Esophagus muscularis mucosa (tissue), 4 donors: ENCODE measurements at regions not wholly inside any gene's neighbourhood (a gene's known extent, or its start where the extent isn't known, plus 50 kb on each side); places are given as distances from the start of the nearest gene placed in this dataset.

ENCODE experiments used
- DNase-seq: peaks from one replicate; pipeline ENCODE4 v3.0.0-alpha.2; 2017; ENCODE audit errors: extremely low spot score
- H3K27ac ChIP-seq, 4 donors: fragments of 200-600 bp; sonication (generic); replicated peaks in 1 of 4; 1 replicate in 3 of 4; 2 replicates in 1 of 4; pipeline ENCODE4 v1.5.1; 2016 to 2019; ENCODE audit warnings: mild to moderate bottlenecking in 1 of 4
- H3K27me3 ChIP-seq, 4 donors: fragments of 200-600 bp; sonication (generic); one replicate each; pipeline versions ENCODE4 v1.5.1 to v1.6.0; 2016 to 2019
- H3K36me3 ChIP-seq, 4 donors: fragments of 200-600 bp; sonication (generic); one replicate each; pipeline ENCODE4 v1.5.1; 2016 to 2019
- H3K4me1 ChIP-seq, 4 donors: fragments of 200-600 bp; sonication (generic); one replicate each; pipeline ENCODE4 v1.5.1; 2016 to 2019
- H3K4me3 ChIP-seq, 4 donors: fragments of 200-600 bp; sonication (generic); 1 replicate in 2 of 4; 2 replicates in 2 of 4; pipeline ENCODE4 v1.5.1; 2016 to 2019; ENCODE audit warnings: mild to moderate bottlenecking in 4 of 4, moderate library complexity in 1 of 4
- H3K9me3 ChIP-seq, 4 donors: fragments of 200-600 bp; sonication (generic); 1 replicate in 3 of 4; 2 replicates in 1 of 4; pipeline ENCODE4 v1.5.1; 2016 to 2019
- EP300 ChIP-seq: sonication (generic); formaldehyde crosslinking; IDR thresholded peaks from one replicate; pipeline ENCODE4 v1.6.1; 2017; ENCODE audit warnings: antibody characterized with exemption
- POLR2A ChIP-seq: fragments of 450-650 bp; IDR thresholded peaks from one replicate; pipeline ENCODE4 v1.6.1; 2017; ENCODE audit warnings: antibody characterized with exemption, moderate library complexity, mild to moderate bottlenecking, low read depth
- POLR2AphosphoS5 ChIP-seq, 2 donors: sonication (generic); formaldehyde crosslinking; IDR thresholded peaks; one replicate each; pipeline ENCODE4 v1.6.1; 2017; ENCODE audit warnings: antibody characterized with exemption in 2 of 2
- WGBS: methylation state at CpG from one replicate; pipeline ENCODE4 v1.1.5; 2018; 5-methylcytosine and 5-hydroxymethylcytosine counted together
- intact Hi-C: fragments of 100-400 bp; cut with DNase I; formaldehyde crosslinking; loops from one replicate; pipeline ENCODE4 v1.15.1; 2023
- TF ChIP-seq, protein P1 (sequence below), 3 experiments: fragments of 200-600 bp in 2 of 3; fragments of 450-650 bp in 1 of 3; sonication (generic) in 2 of 3; IDR thresholded peaks; one replicate each; pipeline ENCODE4 v1.5.1; 2017 to 2019; ENCODE audit warnings: antibody characterized with exemption in 3 of 3, mild to moderate bottlenecking in 2 of 3, moderate library complexity in 1 of 3

DNA sequence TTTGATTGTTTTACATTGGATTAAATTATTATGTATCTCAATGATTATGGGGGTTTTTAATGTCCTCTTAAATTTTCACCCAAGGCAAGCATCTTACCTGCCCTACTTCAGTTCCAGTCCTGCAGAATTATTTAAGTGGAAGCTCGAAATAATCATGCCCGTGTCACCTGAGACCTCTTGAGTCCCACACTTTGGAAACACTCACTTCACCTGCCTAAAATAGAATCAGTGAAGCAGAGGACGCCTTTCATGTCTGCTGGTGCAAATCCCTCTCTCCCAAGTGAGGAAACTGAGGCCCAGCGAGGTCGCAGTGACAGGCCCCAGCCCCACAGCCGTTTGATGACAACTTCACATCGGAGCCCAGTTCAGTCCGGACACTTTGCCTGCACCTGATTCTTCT, 284.6 kb downstream of the C16orf95 start:
- WGBS: 61% methylated on average over 8 of the region's 8 CpGs
- TF ChIP-seq POLR2AphosphoS5 (IDR thresholded peaks at IDR 0.05) (no peak), EP300 (no peak), POLR2A (no peak)
- TF ChIP-seq, protein P1, sequence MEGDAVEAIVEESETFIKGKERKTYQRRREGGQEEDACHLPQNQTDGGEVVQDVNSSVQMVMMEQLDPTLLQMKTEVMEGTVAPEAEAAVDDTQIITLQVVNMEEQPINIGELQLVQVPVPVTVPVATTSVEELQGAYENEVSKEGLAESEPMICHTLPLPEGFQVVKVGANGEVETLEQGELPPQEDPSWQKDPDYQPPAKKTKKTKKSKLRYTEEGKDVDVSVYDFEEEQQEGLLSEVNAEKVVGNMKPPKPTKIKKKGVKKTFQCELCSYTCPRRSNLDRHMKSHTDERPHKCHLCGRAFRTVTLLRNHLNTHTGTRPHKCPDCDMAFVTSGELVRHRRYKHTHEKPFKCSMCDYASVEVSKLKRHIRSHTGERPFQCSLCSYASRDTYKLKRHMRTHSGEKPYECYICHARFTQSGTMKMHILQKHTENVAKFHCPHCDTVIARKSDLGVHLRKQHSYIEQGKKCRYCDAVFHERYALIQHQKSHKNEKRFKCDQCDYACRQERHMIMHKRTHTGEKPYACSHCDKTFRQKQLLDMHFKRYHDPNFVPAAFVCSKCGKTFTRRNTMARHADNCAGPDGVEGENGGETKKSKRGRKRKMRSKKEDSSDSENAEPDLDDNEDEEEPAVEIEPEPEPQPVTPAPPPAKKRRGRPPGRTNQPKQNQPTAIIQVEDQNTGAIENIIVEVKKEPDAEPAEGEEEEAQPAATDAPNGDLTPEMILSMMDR (IDR thresholded peaks at IDR 0.05): no peak
- H3K4me3 ChIP-seq: no peak overlapping the region
- no peaks in the 10 kb centered on the region for H3K9me3 ChIP-seq
- peaks cover 0 to 39% (median 0%) of the 10 kb centered on the region in 4 donors for H3K27me3 ChIP-seq
- no peak overlapping the region for H3K27ac ChIP-seq
- no peaks in the 10 kb centered on the region for H3K36me3 ChIP-seq
- intact Hi-C loops: no loop called here
- peaks cover 0 to 14% (median 1%) of the 10 kb centered on the region in 4 donors for H3K4me1 ChIP-seq
- DNase-seq: no peak

DNA sequence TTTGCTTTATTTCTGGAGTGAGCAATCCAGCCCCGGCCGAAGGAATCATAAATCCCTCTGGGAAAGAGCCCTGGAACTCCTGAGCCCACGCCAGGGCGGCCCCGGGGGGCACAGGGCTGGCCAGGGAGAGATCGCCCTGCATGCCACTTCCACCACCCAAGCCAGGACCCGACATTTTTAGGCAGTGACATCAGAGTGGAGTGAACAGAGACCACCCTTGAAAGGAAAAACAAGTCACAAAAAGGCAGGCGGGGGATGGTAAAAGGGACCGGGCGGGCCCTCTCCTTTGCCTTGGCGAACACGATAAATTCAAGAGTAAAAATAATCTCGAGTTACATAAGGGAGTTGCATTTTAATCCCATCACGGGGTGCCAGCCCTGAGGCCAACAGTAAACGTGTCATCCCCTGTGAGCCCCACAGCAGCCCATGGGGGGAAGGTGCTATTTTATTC, 284.1 kb downstream of the C16orf95 start:
- peaks cover 0 to 14% (median 1%) of the 10 kb centered on the region in 4 donors for H3K4me1 ChIP-seq
- WGBS: 64% methylated on average over 15 of the region's 15 CpGs
- DNase-seq: no peak
- intact Hi-C loops: no loop called here
- H3K36me3 ChIP-seq: no peaks in the 10 kb centered on the region
- no peak overlapping the region for H3K27ac ChIP-seq
- no peak overlapping the region for H3K4me3 ChIP-seq
- no peaks in the 10 kb centered on the region for H3K9me3 ChIP-seq
- H3K27me3 ChIP-seq: peaks cover 0 to 36% (median 0%) of the 10 kb centered on the region in 4 donors
- TF ChIP-seq, protein P1 (IDR thresholded peaks at IDR 0.05): no peak
- TF ChIP-seq POLR2AphosphoS5 (IDR thresholded peaks at IDR 0.05): no peak
- TF ChIP-seq EP300: no peak
- TF ChIP-seq POLR2A: no peak

DNA sequence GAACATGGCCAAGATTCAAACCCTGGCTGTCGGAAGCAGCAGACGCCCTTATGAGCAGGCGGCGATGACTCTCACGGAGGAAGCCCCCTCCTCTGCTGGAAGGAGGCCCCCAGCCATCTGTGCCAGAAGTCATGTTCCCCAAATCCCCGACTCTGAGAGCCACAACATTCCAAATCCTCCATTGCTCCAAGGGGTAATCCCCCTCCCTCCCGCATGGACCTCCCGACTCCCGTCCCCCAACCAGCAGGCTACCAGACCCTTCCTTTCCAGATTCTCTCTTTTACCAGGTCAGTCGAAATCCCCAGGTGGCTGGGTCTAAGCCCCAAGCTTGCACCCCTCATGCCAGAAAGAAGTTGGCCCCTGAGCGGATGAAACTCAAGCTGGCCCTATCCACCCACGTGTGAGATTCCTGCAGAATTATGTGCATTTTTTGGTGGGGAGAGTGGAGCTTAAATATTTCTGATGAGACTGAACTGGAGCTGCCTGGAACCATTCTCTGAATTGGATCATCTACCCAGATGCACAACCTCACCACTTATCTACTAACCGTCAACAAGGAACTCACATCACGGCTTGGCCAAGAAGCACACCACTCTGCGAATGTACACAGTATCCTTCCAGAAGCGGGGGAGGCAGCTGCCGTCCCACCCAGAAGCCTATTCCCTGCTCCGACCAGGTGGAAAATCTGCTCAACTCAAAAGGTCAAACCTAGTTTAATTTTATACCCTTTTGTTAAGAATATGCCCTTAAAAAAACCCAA, 283.5 kb downstream of the C16orf95 start:
- Histone ChIP-seq H3K4me3 (no peak overlapping the region), H3K9me3 (no peaks in the 10 kb centered on the region), H3K36me3 (no peaks in the 10 kb centered on the region), H3K27ac (no peak overlapping the region), H3K27me3 (peaks cover 0 to 30% (median 0%) of the 10 kb centered on the region in 4 donors), H3K4me1 (peaks cover 0 to 14% (median 1%) of the 10 kb centered on the region in 4 donors)
- intact Hi-C loops: no loop called here
- 67% methylated on average over 17 of the region's 18 CpGs for WGBS
- TF ChIP-seq EP300 (no peak), POLR2A (no peak), POLR2AphosphoS5 (IDR thresholded peaks at IDR 0.05) (no peak)
- TF ChIP-seq, protein P1 (IDR thresholded peaks at IDR 0.05): no peak
- DNase-seq: no peak

DNA sequence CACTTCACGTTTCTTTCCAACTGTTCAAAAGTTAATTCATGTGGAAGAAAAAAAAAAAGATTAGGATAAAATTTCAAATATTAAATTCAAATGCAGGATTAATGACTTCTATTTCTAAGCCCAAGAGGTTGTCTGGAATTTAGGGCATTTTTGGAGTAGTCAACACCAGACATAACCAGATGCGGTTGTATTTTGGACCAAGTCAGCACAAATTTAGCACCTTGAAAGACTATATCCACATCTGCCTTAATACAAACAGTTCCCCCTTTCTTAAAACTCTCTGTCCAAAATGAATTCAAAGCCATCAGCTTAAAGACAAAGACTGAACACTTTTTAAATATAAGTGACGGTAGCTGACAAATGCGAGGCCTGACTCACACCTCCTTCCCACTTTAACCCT, 282.9 kb downstream of the C16orf95 start:
- H3K4me3 ChIP-seq: no peak overlapping the region
- TF ChIP-seq POLR2AphosphoS5 (IDR thresholded peaks at IDR 0.05) (no peak), EP300 (no peak), POLR2A (no peak)
- TF ChIP-seq, protein P1 (IDR thresholded peaks at IDR 0.05): no peak
- peaks cover 0 to 31% (median 0%) of the 10 kb centered on the region in 4 donors for H3K27me3 ChIP-seq
- WGBS: 50% methylated on average over 4 of the region's 4 CpGs
- H3K9me3 ChIP-seq: no peaks in the 10 kb centered on the region
- intact Hi-C loops: no loop called here
- H3K36me3 ChIP-seq: no peaks in the 10 kb centered on the region
- no peak for DNase-seq
- peaks cover 0 to 14% (median 1%) of the 10 kb centered on the region in 4 donors for H3K4me1 ChIP-seq
- H3K27ac ChIP-seq: no peak overlapping the region
